SK-N-SH (cell line): ENCODE measurements at regions not wholly inside any gene's neighbourhood (a gene's known extent, or its start where the extent isn't known, plus 50 kb on each side); places are given as distances from the start of the nearest gene placed in this dataset.

ENCODE experiments used
- CTCF ChIA-PET: fragments of 300-600, 350-600 bp; formaldehyde crosslinking; extraction: SDS; loops from one replicate; lab custom pipeline; 2021; lab: Yijun Ruan, JAX
- POLR2A ChIA-PET: fragments of 350-600 bp; sonication (Branson Sonifier 250); formaldehyde crosslinking; extraction: SDS; loops from one replicate; lab custom pipeline; 2020; ENCODE audit warnings: antibody characterized with exemption, inconsistent platforms; lab: Yijun Ruan, JAX
- DNase-seq: peaks from one replicate; pipeline ENCODE4 v3.0.0; 2012
- H2AFZ ChIP-seq: fragments of 200-600 bp; sonication (generic); 2 replicates; pipeline ENCODE4 v1.8.1; 2016; ENCODE audit warnings: antibody characterized with exemption, mild to moderate bottlenecking, low read depth
- H3F3A ChIP-seq: fragments of 200-600 bp; sonication (generic); replicated peaks from 2 replicates; pipeline ENCODE3; 2016; ENCODE audit warnings: antibody characterized with exemption, mild to moderate bottlenecking; ENCODE audit not compliant: insufficient read depth
- H3K27ac ChIP-seq, 2 experiments: fragments of 200-500 bp in 1 of 2; fragments of 200-600 bp in 1 of 2; sonication (Bioruptor generic) in 1 of 2; sonication (generic), shearing (Covaris generic) in 1 of 2; 2 replicates each; pipeline versions ENCODE4 v1.5.1 to v1.6.1; 2014 to 2016; ENCODE audit warnings: low read depth in 2 of 2, inconsistent platforms in 1 of 2, low read length in 1 of 2, mild to moderate bottlenecking in 1 of 2, mixed read lengths in 1 of 2
- H3K27me3 ChIP-seq: fragments of 200-600 bp; sonication (generic), shearing (Covaris generic); 2 replicates; pipeline ENCODE4 v1.6.1; 2016; ENCODE audit warnings: mixed run types; ENCODE audit not compliant: insufficient read depth
- H3K36me3 ChIP-seq, 2 experiments: fragments of 200-500 bp in 1 of 2; fragments of 200-600 bp in 1 of 2; sonication (Bioruptor generic) in 1 of 2; sonication (generic) in 1 of 2; replicated peaks in 1 of 2; 2 replicates each; pipeline versions ENCODE3 to v1.5.1; 2014 to 2016; ENCODE audit warnings: low read length in 1 of 2, mild to moderate bottlenecking in 1 of 2; ENCODE audit not compliant: insufficient read depth in 2 of 2, control insufficient read depth in 1 of 2
- H3K4me1 ChIP-seq, 2 experiments: fragments of 200-500 bp in 1 of 2; fragments of 200-600 bp in 1 of 2; sonication (Bioruptor generic) in 1 of 2; sonication (generic), shearing (Covaris generic) in 1 of 2; 2 replicates each; pipeline versions ENCODE4 v1.5.1 to v1.6.1; 2014 to 2016; ENCODE audit warnings: low read depth in 1 of 2, low read length in 1 of 2, mixed run types in 1 of 2; ENCODE audit not compliant: insufficient read depth in 2 of 2, control insufficient read depth in 1 of 2
- H3K4me2 ChIP-seq: fragments of 200-600 bp; sonication (generic), shearing (Covaris generic); 2 replicates; pipeline ENCODE4 v1.6.1; 2017; ENCODE audit warnings: mixed run types
- H3K4me3 ChIP-seq, 2 experiments: fragments of 200-500 bp in 1 of 2; fragments of 200-600 bp in 1 of 2; sonication (Bioruptor generic) in 1 of 2; sonication (generic), shearing (Covaris generic) in 1 of 2; 2 replicates each; pipeline versions ENCODE4 v1.5.1 to v1.8.1; 2014 to 2016; ENCODE audit warnings: low read depth in 2 of 2, inconsistent platforms in 1 of 2, low read length in 1 of 2, mild to moderate bottlenecking in 1 of 2, mixed read lengths in 1 of 2, moderate library complexity in 1 of 2
- H3K79me2 ChIP-seq: fragments of 200-600 bp; sonication (generic); 2 replicates; pipeline ENCODE4 v1.8.1; 2017; ENCODE audit warnings: mild to moderate bottlenecking; ENCODE audit not compliant: insufficient read depth
- H3K9ac ChIP-seq: fragments of 200-600 bp; sonication (generic); 2 replicates; pipeline ENCODE4 v1.6.1; 2017; ENCODE audit warnings: mixed run types
- H3K9me2 ChIP-seq: fragments of 200-600 bp; sonication (generic); 2 replicates; pipeline ENCODE4 v1.6.1; 2017; ENCODE audit warnings: mixed run types
- H3K9me3 ChIP-seq: fragments of 200-600 bp; sonication (generic); 2 replicates; pipeline ENCODE4 v1.6.1; 2017; ENCODE audit warnings: mixed run types, mild to moderate bottlenecking, moderate library complexity
- H4K20me1 ChIP-seq: fragments of 200-600 bp; sonication (generic); 2 replicates; pipeline ENCODE4 v1.6.1; 2017; ENCODE audit warnings: mild to moderate bottlenecking, mixed run types; ENCODE audit not compliant: insufficient read depth
- CHD2 ChIP-seq: fragments of 150-350 bp; IDR thresholded peaks from 2 replicates; pipeline ENCODE4 v1.6.1; 2018; ENCODE audit warnings: low read length; ENCODE audit not compliant: partially characterized antibody
- ELF1 ChIP-seq: IDR thresholded peaks from 2 replicates; pipeline ENCODE4 v1.4.0; 2012
- EP300 ChIP-seq, 2 experiments: IDR thresholded peaks; 2 replicates each; pipeline versions ENCODE4 v1.4.0 to v1.6.1; 2012; ENCODE audit warnings: borderline replicate concordance in 1 of 2, low read depth in 1 of 2, low read length in 1 of 2
- EZH2phosphoT487 ChIP-seq: fragments of 200-600 bp; sonication (generic); IDR thresholded peaks from 2 replicates; pipeline ENCODE4 v1.6.1; 2017; ENCODE audit warnings: low read depth, mixed run types, mild to moderate bottlenecking, antibody characterized with exemption, moderate library complexity, borderline replicate concordance
- FOSL2 ChIP-seq: IDR thresholded peaks from 2 replicates; pipeline ENCODE4 v1.4.0; 2012; ENCODE audit warnings: low read depth, mild to moderate bottlenecking, moderate library complexity, borderline replicate concordance
- FOXJ3 ChIP-seq: sonication (generic); formaldehyde crosslinking; IDR thresholded peaks from 2 replicates; pipeline ENCODE4 v1.5.1; 2020; ENCODE audit warnings: mild to moderate bottlenecking, missing genetic modification reagents
- FOXM1 ChIP-seq: IDR thresholded peaks from 2 replicates; pipeline ENCODE4 v1.4.0; 2012; ENCODE audit warnings: low read depth, mild to moderate bottlenecking
- GABPA ChIP-seq: IDR thresholded peaks from 2 replicates; pipeline ENCODE4 v1.4.0; 2012; ENCODE audit warnings: low read depth, mild to moderate bottlenecking
- JUND ChIP-seq: IDR thresholded peaks from 2 replicates; pipeline ENCODE4 v1.4.0; 2012
- RCOR1 ChIP-seq: fragments of 150-350 bp; IDR thresholded peaks from 2 replicates; pipeline ENCODE4 v1.6.1; 2017; ENCODE audit warnings: antibody characterized with exemption, low read length
- SIN3A ChIP-seq: IDR thresholded peaks from 2 replicates; pipeline ENCODE4 v1.6.1; 2012; ENCODE audit warnings: low read depth, mild to moderate bottlenecking, low read length, moderate library complexity, borderline replicate concordance
- SMC3 ChIP-seq: IDR thresholded peaks from 2 replicates; pipeline ENCODE4 v1.6.1; 2012; ENCODE audit warnings: low read depth, low read length, improper control_type of control experiment
- TAF1 ChIP-seq: IDR thresholded peaks from 2 replicates; pipeline ENCODE4 v1.6.1; 2012; ENCODE audit warnings: low read depth, mild to moderate bottlenecking, low read length, moderate library complexity, borderline replicate concordance
- TCF12 ChIP-seq: IDR thresholded peaks from 2 replicates; pipeline ENCODE4 v1.4.0; 2012
- TEAD4 ChIP-seq: IDR thresholded peaks from 2 replicates; pipeline ENCODE4 v1.4.0; 2012; ENCODE audit warnings: mild to moderate bottlenecking, borderline replicate concordance; ENCODE audit not compliant: insufficient read depth
- YY1 ChIP-seq: IDR thresholded peaks from 2 replicates; pipeline ENCODE4 v1.4.0; 2012; ENCODE audit warnings: low read depth, mild to moderate bottlenecking
- WGBS: methylation state at CpG from one replicate; pipeline ENCODE4 v1.1.6; 2017; ENCODE audit warnings: low lambda C conversion rate; 5-methylcytosine and 5-hydroxymethylcytosine counted together
- TF ChIP-seq, protein P1 (sequence below): fragments of 150-350 bp; IDR thresholded peaks from 2 replicates; pipeline ENCODE4 v1.6.1; 2017; ENCODE audit warnings: antibody characterized with exemption, low read length, low read depth, borderline replicate concordance
- TF ChIP-seq, protein P2 (sequence below): IDR thresholded peaks from 2 replicates; pipeline ENCODE4 v1.4.0; 2012; ENCODE audit warnings: low read depth, borderline replicate concordance
- TF ChIP-seq, protein P3 (sequence below): IDR thresholded peaks from 2 replicates; pipeline ENCODE4; 2012
- TF ChIP-seq, protein P4 (sequence below): fragments of 150-350 bp; IDR thresholded peaks from 2 replicates; pipeline ENCODE4 v1.6.1; 2016; ENCODE audit warnings: mild to moderate bottlenecking, low read depth, low read length
- TF ChIP-seq, protein P5 (sequence below): IDR thresholded peaks from 2 replicates; pipeline ENCODE4 v1.4.0; 2012; ENCODE audit warnings: low read depth, borderline replicate concordance

DNA sequence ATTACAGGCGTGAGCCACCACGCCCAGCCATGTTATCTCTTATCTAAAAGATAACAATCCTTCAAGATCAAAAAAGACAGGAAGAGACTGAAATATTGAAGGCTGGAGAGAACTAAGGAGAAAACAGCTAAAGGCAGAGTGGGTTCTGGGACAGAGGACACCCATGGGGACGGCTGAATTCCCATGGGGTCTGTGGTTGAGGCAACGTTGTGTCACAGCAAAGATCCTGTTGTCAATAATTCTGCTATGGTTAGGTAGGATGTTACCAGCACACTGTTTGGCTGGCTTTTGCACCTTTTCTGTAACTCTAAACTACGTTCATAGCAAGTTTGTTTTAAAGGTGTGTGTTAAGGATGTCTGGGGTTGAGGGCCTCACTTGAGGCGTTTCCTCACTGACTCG, 137.7 kb upstream of the APCDD1 start (continued):
- TF ChIP-seq, protein P1, sequence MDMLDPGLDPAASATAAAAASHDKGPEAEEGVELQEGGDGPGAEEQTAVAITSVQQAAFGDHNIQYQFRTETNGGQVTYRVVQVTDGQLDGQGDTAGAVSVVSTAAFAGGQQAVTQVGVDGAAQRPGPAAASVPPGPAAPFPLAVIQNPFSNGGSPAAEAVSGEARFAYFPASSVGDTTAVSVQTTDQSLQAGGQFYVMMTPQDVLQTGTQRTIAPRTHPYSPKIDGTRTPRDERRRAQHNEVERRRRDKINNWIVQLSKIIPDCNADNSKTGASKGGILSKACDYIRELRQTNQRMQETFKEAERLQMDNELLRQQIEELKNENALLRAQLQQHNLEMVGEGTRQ: no peak
- TF ChIP-seq EZH2phosphoT487 (no peak), SIN3A (no peak), EP300 (IDR thresholded peaks at IDR 0.05; ENCODE audit: borderline replicate concordance in 1 of 2, low read depth in 1 of 2, low read length in 1 of 2) (no peak), FOSL2 (no peak)

DNA sequence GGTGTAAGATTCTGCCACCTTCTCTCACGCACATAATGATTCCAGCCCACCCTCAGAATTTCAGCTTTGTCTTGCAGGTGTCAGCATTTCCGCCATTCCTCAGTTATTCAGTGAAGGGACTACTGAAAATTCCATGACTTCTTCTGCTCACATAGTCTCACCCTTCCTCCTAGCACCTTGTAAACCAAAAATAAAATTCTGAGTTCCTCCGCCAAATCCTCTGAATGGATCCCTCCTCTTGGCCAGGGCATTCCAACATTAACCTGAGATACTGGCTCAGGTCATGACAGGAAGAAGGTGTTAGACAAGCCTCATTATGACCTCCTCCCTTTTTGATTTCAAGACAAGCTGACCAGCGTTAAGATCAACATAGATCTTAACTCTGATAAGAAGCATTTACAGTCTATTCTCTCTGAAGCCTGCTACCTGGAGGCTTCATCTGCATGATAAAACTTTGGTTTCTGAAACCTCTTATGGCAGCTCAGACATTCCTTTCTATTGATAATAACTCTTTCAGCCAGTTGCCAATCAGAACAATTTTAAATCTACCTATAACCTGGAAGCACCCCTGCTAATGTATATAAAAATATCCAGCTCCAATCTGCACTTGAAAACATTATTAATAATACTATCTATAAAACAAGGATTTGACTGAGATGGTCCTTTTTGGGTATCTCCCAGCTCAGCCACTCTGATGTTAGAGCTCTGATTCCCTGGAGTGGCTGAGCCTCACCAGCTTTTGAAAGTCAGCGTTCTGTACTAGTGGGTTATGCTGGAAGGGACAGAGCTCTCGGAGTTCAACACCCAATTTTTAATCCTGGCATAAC, 136.4 kb upstream of the APCDD1 start:
- H3F3A ChIP-seq: no peaks in the 10 kb centered on the region
- no peaks in the 10 kb centered on the region for H3K9me2 ChIP-seq
- H3K4me1 ChIP-seq: no peaks in the 10 kb centered on the region
- no peaks in the 10 kb centered on the region for H3K79me2 ChIP-seq
- CTCF ChIA-PET: interaction anchor here (0.6 to 1.1 kb wide), 2 partner anchors 8 to 25 kb away, joined by 3 read pairs; no protein-coding TSS in a partner anchor
- no peaks in the 10 kb centered on the region for H3K36me3 ChIP-seq
- no peak overlapping the region for H3K4me3 ChIP-seq
- 28% methylated on average over 6 of the region's 6 CpGs for WGBS
- H3K9ac ChIP-seq: no peak overlapping the region
- no peak overlapping the region for H2AFZ ChIP-seq
- POLR2A ChIA-PET: no interaction called here
- H4K20me1 ChIP-seq: no peaks in the 10 kb centered on the region
- no peaks in the 10 kb centered on the region for H3K27me3 ChIP-seq
- no peak overlapping the region for H3K27ac ChIP-seq
- no peak overlapping the region for H3K4me2 ChIP-seq
- TF ChIP-seq YY1 (no peak), SIN3A (no peak), JUND (no peak), SMC3 (no peak), FOXJ3 (CRISPR knock-in tag) (no peak), FOXM1 (no peak), RCOR1 (no peak), TEAD4 (no peak), GABPA (no peak), CHD2 (no peak), EP300 (IDR thresholded peaks at IDR 0.05; ENCODE audit: borderline replicate concordance in 1 of 2, low read depth in 1 of 2, low read length in 1 of 2) (no peak), ELF1 (no peak), FOSL2 (no peak), TCF12 (no peak), TAF1 (no peak)
- TF ChIP-seq, protein P2, sequence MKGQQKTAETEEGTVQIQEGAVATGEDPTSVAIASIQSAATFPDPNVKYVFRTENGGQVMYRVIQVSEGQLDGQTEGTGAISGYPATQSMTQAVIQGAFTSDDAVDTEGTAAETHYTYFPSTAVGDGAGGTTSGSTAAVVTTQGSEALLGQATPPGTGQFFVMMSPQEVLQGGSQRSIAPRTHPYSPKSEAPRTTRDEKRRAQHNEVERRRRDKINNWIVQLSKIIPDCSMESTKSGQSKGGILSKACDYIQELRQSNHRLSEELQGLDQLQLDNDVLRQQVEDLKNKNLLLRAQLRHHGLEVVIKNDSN: no peak
- TF ChIP-seq, protein P3, sequence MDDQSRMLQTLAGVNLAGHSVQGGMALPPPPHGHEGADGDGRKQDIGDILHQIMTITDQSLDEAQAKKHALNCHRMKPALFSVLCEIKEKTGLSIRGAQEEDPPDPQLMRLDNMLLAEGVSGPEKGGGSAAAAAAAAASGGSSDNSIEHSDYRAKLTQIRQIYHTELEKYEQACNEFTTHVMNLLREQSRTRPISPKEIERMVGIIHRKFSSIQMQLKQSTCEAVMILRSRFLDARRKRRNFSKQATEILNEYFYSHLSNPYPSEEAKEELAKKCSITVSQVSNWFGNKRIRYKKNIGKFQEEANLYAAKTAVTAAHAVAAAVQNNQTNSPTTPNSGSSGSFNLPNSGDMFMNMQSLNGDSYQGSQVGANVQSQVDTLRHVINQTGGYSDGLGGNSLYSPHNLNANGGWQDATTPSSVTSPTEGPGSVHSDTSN: no peak
- TF ChIP-seq, protein P4, sequence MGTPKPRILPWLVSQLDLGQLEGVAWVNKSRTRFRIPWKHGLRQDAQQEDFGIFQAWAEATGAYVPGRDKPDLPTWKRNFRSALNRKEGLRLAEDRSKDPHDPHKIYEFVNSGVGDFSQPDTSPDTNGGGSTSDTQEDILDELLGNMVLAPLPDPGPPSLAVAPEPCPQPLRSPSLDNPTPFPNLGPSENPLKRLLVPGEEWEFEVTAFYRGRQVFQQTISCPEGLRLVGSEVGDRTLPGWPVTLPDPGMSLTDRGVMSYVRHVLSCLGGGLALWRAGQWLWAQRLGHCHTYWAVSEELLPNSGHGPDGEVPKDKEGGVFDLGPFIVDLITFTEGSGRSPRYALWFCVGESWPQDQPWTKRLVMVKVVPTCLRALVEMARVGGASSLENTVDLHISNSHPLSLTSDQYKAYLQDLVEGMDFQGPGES: no peak
- TF ChIP-seq, protein P5, sequence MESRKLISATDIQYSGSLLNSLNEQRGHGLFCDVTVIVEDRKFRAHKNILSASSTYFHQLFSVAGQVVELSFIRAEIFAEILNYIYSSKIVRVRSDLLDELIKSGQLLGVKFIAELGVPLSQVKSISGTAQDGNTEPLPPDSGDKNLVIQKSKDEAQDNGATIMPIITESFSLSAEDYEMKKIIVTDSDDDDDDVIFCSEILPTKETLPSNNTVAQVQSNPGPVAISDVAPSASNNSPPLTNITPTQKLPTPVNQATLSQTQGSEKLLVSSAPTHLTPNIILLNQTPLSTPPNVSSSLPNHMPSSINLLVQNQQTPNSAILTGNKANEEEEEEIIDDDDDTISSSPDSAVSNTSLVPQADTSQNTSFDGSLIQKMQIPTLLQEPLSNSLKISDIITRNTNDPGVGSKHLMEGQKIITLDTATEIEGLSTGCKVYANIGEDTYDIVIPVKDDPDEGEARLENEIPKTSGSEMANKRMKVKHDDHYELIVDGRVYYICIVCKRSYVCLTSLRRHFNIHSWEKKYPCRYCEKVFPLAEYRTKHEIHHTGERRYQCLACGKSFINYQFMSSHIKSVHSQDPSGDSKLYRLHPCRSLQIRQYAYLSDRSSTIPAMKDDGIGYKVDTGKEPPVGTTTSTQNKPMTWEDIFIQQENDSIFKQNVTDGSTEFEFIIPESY: no peak
- TF ChIP-seq, protein P1: no peak
- no peaks in the 10 kb centered on the region for H3K9me3 ChIP-seq
- DNase-seq: no peak
